ENCODE measurements at regions not wholly inside any gene's neighbourhood (a gene's known extent, or its start where the extent isn't known, plus 50 kb on each side); places are given as distances from the start of the nearest gene placed in this dataset.
"Not testable (repeated sequence)": the region's sequence is repeated elsewhere in the genome, so short reads cannot be mapped to it uniquely, and the experiment has no call there.

- Histone ChIP-seq H3K27ac (no peak overlapping the region), H3K27me3 (no peaks in the 10 kb centered on the region), H3K9me3 (no peaks in the 10 kb centered on the region), H3K36me3 (no peaks in the 10 kb centered on the region), H3K4me3 (no peak overlapping the region), H3K4me1 (ENCODE audit: insufficient read depth) (no peaks in the 10 kb centered on the region)
- intact Hi-C loops (cut with DNase I), result no loop called here
- WGBS, 3 donors, result 88 to 93% (median 92%) methylated on average over 5 of the region's 5 CpGs
- no peak for TF ChIP-seq POLR2A (IDR thresholded peaks at IDR 0.05)
- TF ChIP-seq CTCF (IDR thresholded peaks at IDR 0.05), result no peak
- TF ChIP-seq EP300 (IDR thresholded peaks at IDR 0.05), result no peak
- DNase-seq, result no peak
Observed at GRCh38 chr13:74731731-74732130, 597.5 kb upstream of the KLF12 start.

GRCh38 chr13:74730556-74731331, 596.5 kb upstream of the KLF12 start:
- Histone ChIP-seq H3K4me3 (no peak overlapping the region), H3K4me1 (ENCODE audit: insufficient read depth) (no peaks in the 10 kb centered on the region), H3K27ac (no peak overlapping the region), H3K36me3 (no peaks in the 10 kb centered on the region), H3K27me3 (no peaks in the 10 kb centered on the region), H3K9me3 (no peaks in the 10 kb centered on the region)
- DNase-seq, result no peak
- WGBS, 3 donors, result 89 to 91% (median 90%) methylated on average over 9 of the region's 9 CpGs
- TF ChIP-seq EP300 (IDR thresholded peaks at IDR 0.05), result no peak
- TF ChIP-seq CTCF (IDR thresholded peaks at IDR 0.05), result no peak
- TF ChIP-seq POLR2A (IDR thresholded peaks at IDR 0.05), result no peak
- intact Hi-C loops (cut with DNase I), result no loop called here

- H3K4me3 ChIP-seq, result no peak overlapping the region
- 79 to 86% (median 84%) methylated on average over 1 of the region's 1 CpG for WGBS, 3 donors
- no peak overlapping the region for H3K27ac ChIP-seq
- intact Hi-C loops (cut with DNase I), result loop anchor here in 1 of 4 donors (5.0 kb wide), 1 partner anchor 1186 kb away; no protein-coding TSS in a partner anchor
- TF ChIP-seq CTCF (IDR thresholded peaks at IDR 0.05) (no peak), EP300 (IDR thresholded peaks at IDR 0.05) (no peak), POLR2A (IDR thresholded peaks at IDR 0.05) (no peak)
- H3K27me3 ChIP-seq, result no peaks in the 10 kb centered on the region
- no peaks in the 10 kb centered on the region for H3K4me1 ChIP-seq (ENCODE audit: insufficient read depth)
- H3K9me3 ChIP-seq, result no peaks in the 10 kb centered on the region
- no peaks in the 10 kb centered on the region for H3K36me3 ChIP-seq
- no peak for DNase-seq
Observed at GRCh38 chr13:74726206-74726605, 592.0 kb upstream of the KLF12 start.

GRCh38 chr13:74718232-74718842, 584.1 kb upstream of the KLF12 start:
- H3K27ac ChIP-seq; H3K9me3 ChIP-seq; H3K36me3 ChIP-seq; H3K4me1 ChIP-seq (ENCODE audit: insufficient read depth); H3K4me3 ChIP-seq; DNase-seq; H3K27me3 ChIP-seq; intact Hi-C loops (cut with DNase I): not testable (repeated sequence)
- 90 to 97% (median 96%) methylated on average over 26 to 31 of the region's 31 CpGs for WGBS, 3 donors

GRCh38 chr13:74715718-74716117, 581.5 kb upstream of the KLF12 start:
- no peak overlapping the region for H3K27ac ChIP-seq
- no peak for TF ChIP-seq POLR2A (IDR thresholded peaks at IDR 0.05)
- no peaks in the 10 kb centered on the region for H3K9me3 ChIP-seq
- 83 to 96% (median 93%) methylated on average over 2 of the region's 2 CpGs for WGBS, 3 donors
- intact Hi-C loops (cut with DNase I), result no loop called here
- no peaks in the 10 kb centered on the region for H3K36me3 ChIP-seq
- no peaks in the 10 kb centered on the region for H3K4me1 ChIP-seq (ENCODE audit: insufficient read depth)
- DNase-seq, result no peak
- H3K27me3 ChIP-seq, result no peaks in the 10 kb centered on the region
- H3K4me3 ChIP-seq, result no peak overlapping the region

All from ovary (tissue), 7 donors.